GM19372 (cell line): ENCODE measurements at regions not wholly inside any gene's neighbourhood (a gene's known extent, or its start where the extent isn't known, plus 50 kb on each side); places are given as distances from the start of the nearest gene placed in this dataset.
"Not testable (repeated sequence)": the region's sequence is repeated elsewhere in the genome, so short reads cannot be mapped to it uniquely, and the experiment has no call there.

Source experiments
- ATAC-seq: cut with Tn5 transposase; IDR thresholded peaks from one replicate; pipeline ENCODE4 v1.9.1; 2021; ENCODE audit warnings: mild to moderate bottlenecking, low read depth, moderate library complexity; ENCODE audit not compliant: unreplicated experiment

- not testable (repeated sequence) for ATAC-seq
These were observed 462.9 kb upstream of the JARID2 start for GRCh38 chr6:14782921-14783464.

GRCh38 chr6:14783594-14783993, 462.3 kb upstream of the JARID2 start:
- ATAC-seq: no peak

- no peak for ATAC-seq
These were observed 461.0 kb upstream of the JARID2 start for GRCh38 chr6:14784596-14785492.

GRCh38 chr6:14785493-14785790, 460.4 kb upstream of the JARID2 start:
- ATAC-seq: no peak

GRCh38 chr6:14786008-14786407, 459.9 kb upstream of the JARID2 start:
- no peak for ATAC-seq

- no peak for ATAC-seq
These were observed 459.4 kb upstream of the JARID2 start for GRCh38 chr6:14786455-14786854.

GRCh38 chr6:14787250-14787649, 458.6 kb upstream of the JARID2 start:
- ATAC-seq: no peak

- no peak for ATAC-seq
These were observed 458.2 kb upstream of the JARID2 start for GRCh38 chr6:14787677-14788076.

- ATAC-seq: no peak
These were observed 455.9 kb upstream of the JARID2 start for GRCh38 chr6:14789996-14790395.

- no peak for ATAC-seq
These were observed 454.9 kb upstream of the JARID2 start for GRCh38 chr6:14790976-14791375.

- ATAC-seq: no peak
These were observed 454.3 kb upstream of the JARID2 start for GRCh38 chr6:14791526-14791925.

GRCh38 chr6:14792118-14792955, 453.5 kb upstream of the JARID2 start:
- ATAC-seq: no peak

- ATAC-seq: no peak
These were observed 450.4 kb upstream of the JARID2 start for GRCh38 chr6:14795451-14795850.

- ATAC-seq: no peak
These were observed 448.7 kb upstream of the JARID2 start for GRCh38 chr6:14796974-14797762.

GRCh38 chr6:14797875-14798593, 447.8 kb upstream of the JARID2 start:
- ATAC-seq: no peak

GRCh38 chr6:14798594-14798982, 447.3 kb upstream of the JARID2 start:
- ATAC-seq: no peak

- no peak for ATAC-seq
These were observed 446.8 kb upstream of the JARID2 start for GRCh38 chr6:14798996-14799588.

GRCh38 chr6:14799928-14800327, 445.9 kb upstream of the JARID2 start:
- ATAC-seq: no peak

- no peak for ATAC-seq
These were observed 443.2 kb upstream of the JARID2 start for GRCh38 chr6:14802514-14803160.
